Activated CD8-positive, alpha-beta T cell treated with anti-CD3 and anti-CD28 coated beads, Interleukin-2, amount 10 ng/mL, durations not matched to agents 7 days and 5 days (primary cell): ENCODE measurements at regions not wholly inside any gene's neighbourhood (a gene's known extent, or its start where the extent isn't known, plus 50 kb on each side); places are given as distances from the start of the nearest gene placed in this dataset.
A peak's percentile ranks its signal among the peaks of the same experiment; 100 is the strongest.
"Not testable (repeated sequence)": the region's sequence is repeated elsewhere in the genome, so short reads cannot be mapped to it uniquely, and the experiment has no call there.

Source experiments
- ATAC-seq: fragments of 150-1000 bp; cut with Tn5 transposase; one replicate; pipeline ENCODE4 v1.10.0; 2021; ENCODE audit warnings: moderate library complexity
- CTCF ChIA-PET: fragments of 350-600 bp; sonication (Branson Sonifier 250); formaldehyde crosslinking; loops from one replicate; lab custom pipeline; 2021; ENCODE audit warnings: antibody characterized with exemption; lab: Charles Lee
- POLR2A ChIA-PET: fragments of 350-600 bp; sonication (Branson Sonifier 250); formaldehyde crosslinking; loops from one replicate; lab custom pipeline; 2021; ENCODE audit warnings: antibody characterized with exemption; lab: Charles Lee
- DNase-seq: peaks from one replicate; pipeline ENCODE4 v3.0.0-alpha.2; 2020
- H3K27ac Mint-ChIP-seq: one replicate; pipeline ENCODE4 v1.8.0; 2021; ENCODE audit warnings: mild to moderate bottlenecking, mixed read lengths
- H3K27me3 Mint-ChIP-seq: one replicate; pipeline ENCODE4 v1.8.0; 2021; ENCODE audit warnings: low read depth, mixed read lengths
- H3K36me3 Mint-ChIP-seq: one replicate; pipeline ENCODE4 v1.8.0; 2021; ENCODE audit warnings: low read depth, mixed read lengths
- H3K4me1 Mint-ChIP-seq: one replicate; pipeline ENCODE4 v1.8.0; 2021; ENCODE audit warnings: low read depth, mixed read lengths
- H3K4me3 Mint-ChIP-seq: one replicate; pipeline ENCODE4 v1.8.0; 2021; ENCODE audit warnings: mild to moderate bottlenecking, mixed read lengths
- H3K9me3 Mint-ChIP-seq: one replicate; pipeline ENCODE4 v1.8.0; 2022; ENCODE audit warnings: mixed read lengths; ENCODE audit not compliant: insufficient read depth

- DNase-seq (peak; percentile 23), ATAC-seq (no peak)
- Mint-ChIP-seq H3K27ac (no peak overlapping the region), H3K4me3 (no peak overlapping the region), H3K9me3 (no peaks in the 10 kb centered on the region), H3K27me3 (no peaks in the 10 kb centered on the region), H3K36me3 (no peaks in the 10 kb centered on the region), H3K4me1 (peaks cover 17% of the 10 kb centered on the region)
- ChIA-PET POLR2A (interaction anchor here (0.7 kb wide), 1 partner anchor 137 kb away, joined by 3 read pairs; no protein-coding TSS in a partner anchor), CTCF (no interaction called here)
Measured at GRCh38 chrX:124263743-124264142, 68.7 kb upstream of the TEX13D start.

- CTCF ChIA-PET, result no interaction called here
- no peak for DNase-seq
- Mint-ChIP-seq H3K4me1 (peaks cover 17% of the 10 kb centered on the region), H3K9me3 (no peaks in the 10 kb centered on the region), H3K27me3 (no peaks in the 10 kb centered on the region), H3K27ac (no peak overlapping the region), H3K4me3 (no peak overlapping the region), H3K36me3 (no peaks in the 10 kb centered on the region)
- no peak for ATAC-seq
- POLR2A ChIA-PET, result no interaction called here
Measured at GRCh38 chrX:124268099-124268498, 64.4 kb upstream of the TEX13D start.

GRCh38 chrX:124269881-124270280 is 62.6 kb upstream of the TEX13D start:
- H3K27ac Mint-ChIP-seq, result no peak overlapping the region
- H3K27me3 Mint-ChIP-seq, result no peaks in the 10 kb centered on the region
- H3K36me3 Mint-ChIP-seq, result no peaks in the 10 kb centered on the region
- ATAC-seq (no peak), DNase-seq (no peak)
- no peaks in the 10 kb centered on the region for H3K9me3 Mint-ChIP-seq
- ChIA-PET POLR2A (no interaction called here), CTCF (no interaction called here)
- peaks cover 12% of the 10 kb centered on the region for H3K4me1 Mint-ChIP-seq
- H3K4me3 Mint-ChIP-seq, result no peak overlapping the region

- POLR2A ChIA-PET, H3K27ac Mint-ChIP-seq: not testable (repeated sequence)
Measured at GRCh38 chrX:124271599-124271998, 60.9 kb upstream of the TEX13D start.

GRCh38 chrX:124272370-124272982 is 60.0 kb upstream of the TEX13D start:
- no peaks in the 10 kb centered on the region for H3K36me3 Mint-ChIP-seq
- ChIA-PET CTCF (no interaction called here), POLR2A (no interaction called here)
- DNase-seq (no peak), ATAC-seq (no peak)
- H3K27me3 Mint-ChIP-seq, result no peaks in the 10 kb centered on the region
- H3K27ac Mint-ChIP-seq, result no peak overlapping the region
- H3K4me3 Mint-ChIP-seq, result no peak overlapping the region
- H3K9me3 Mint-ChIP-seq, result no peaks in the 10 kb centered on the region
- H3K4me1 Mint-ChIP-seq, result peaks cover 6% of the 10 kb centered on the region

More at GRCh38 chrX:124271599-124271998, 60.9 kb upstream of the TEX13D start:
- ATAC-seq, H3K4me1 Mint-ChIP-seq, H3K36me3 Mint-ChIP-seq, DNase-seq, H3K4me3 Mint-ChIP-seq, H3K27me3 Mint-ChIP-seq, CTCF ChIA-PET, H3K9me3 Mint-ChIP-seq: not testable (repeated sequence)

- POLR2A ChIA-PET, result no interaction called here
- H3K9me3 Mint-ChIP-seq, result no peaks in the 10 kb centered on the region
- no peaks in the 10 kb centered on the region for H3K4me1 Mint-ChIP-seq
- H3K36me3 Mint-ChIP-seq, result no peaks in the 10 kb centered on the region
- H3K27ac Mint-ChIP-seq, result no peak overlapping the region
- no peak for DNase-seq
- H3K4me3 Mint-ChIP-seq, result no peak overlapping the region
- CTCF ChIA-PET, result interaction anchor here (1.6 kb wide), 1 partner anchor 57 kb away, joined by 3 read pairs; no protein-coding TSS in a partner anchor
- ATAC-seq, result no peak
- no peaks in the 10 kb centered on the region for H3K27me3 Mint-ChIP-seq
Measured at GRCh38 chrX:124274438-124275181, 57.9 kb upstream of the TEX13D start.

GRCh38 chrX:124275182-124275894 is 57.1 kb upstream of the TEX13D start:
- no peak overlapping the region for H3K27ac Mint-ChIP-seq
- no peaks in the 10 kb centered on the region for H3K27me3 Mint-ChIP-seq
- no peaks in the 10 kb centered on the region for H3K4me1 Mint-ChIP-seq
- no peak overlapping the region for H3K4me3 Mint-ChIP-seq
- H3K9me3 Mint-ChIP-seq, result no peaks in the 10 kb centered on the region
- H3K36me3 Mint-ChIP-seq, result no peaks in the 10 kb centered on the region
- DNase-seq, result no peak
- CTCF ChIA-PET, result interaction anchor here (1.6 kb wide), 1 partner anchor 58 kb away, joined by 3 read pairs; no protein-coding TSS in a partner anchor
- no peak for ATAC-seq
- POLR2A ChIA-PET, result no interaction called here

- no peak for ATAC-seq
- Mint-ChIP-seq H3K36me3 (no peaks in the 10 kb centered on the region), H3K27me3 (no peaks in the 10 kb centered on the region), H3K4me3 (no peak overlapping the region), H3K4me1 (no peaks in the 10 kb centered on the region), H3K9me3 (no peaks in the 10 kb centered on the region), H3K27ac (no peak overlapping the region)
- POLR2A ChIA-PET, result no interaction called here
- CTCF ChIA-PET, result no interaction called here
- DNase-seq, result no peak
Measured at GRCh38 chrX:124280294-124280902, 52.1 kb upstream of the TEX13D start.

- CTCF ChIA-PET, result no interaction called here
- ATAC-seq (no peak), DNase-seq (no peak)
- Mint-ChIP-seq H3K9me3 (no peaks in the 10 kb centered on the region), H3K4me3 (no peak overlapping the region), H3K27me3 (no peaks in the 10 kb centered on the region), H3K27ac (peak overlapping the region; percentile 35), H3K36me3 (no peaks in the 10 kb centered on the region), H3K4me1 (no peaks in the 10 kb centered on the region)
- POLR2A ChIA-PET, result no interaction called here
Measured at GRCh38 chrX:124282580-124282979, 49.9 kb upstream of the TEX13D start.
